ENCODE measurements at regions not wholly inside any gene's neighbourhood (a gene's known extent, or its start where the extent isn't known, plus 50 kb on each side); places are given as distances from the start of the nearest gene placed in this dataset.

DNA sequence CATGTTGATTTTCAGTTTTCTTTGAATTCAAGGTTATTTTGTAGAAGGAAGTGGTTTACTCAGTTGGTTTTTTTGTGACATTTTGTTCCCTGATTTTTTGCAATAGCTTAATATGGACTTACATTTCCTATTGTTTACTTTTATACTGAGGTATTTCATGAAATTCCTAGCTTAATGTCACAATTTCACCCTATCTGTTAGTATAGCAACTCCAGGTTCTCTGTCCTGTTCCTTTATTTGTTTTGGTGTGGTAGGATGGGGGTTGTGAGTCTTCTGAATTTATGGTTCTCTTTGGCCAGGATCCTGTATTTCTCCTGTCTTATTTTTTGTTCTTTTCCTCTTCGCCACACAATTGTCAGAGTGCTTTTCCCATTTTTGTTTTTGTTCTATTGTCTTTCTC, 523.4 kb upstream of the ARRDC3 start:
- no peak for DNase-seq (ENCODE audit: low read depth in 1 of 2, low spot score in 1 of 2)

GRCh38 chr5:91906027-91906426, 522.9 kb upstream of the ARRDC3 start:
- DNase-seq (ENCODE audit: low read depth in 1 of 2, low spot score in 1 of 2): no peak
- TF ChIP-seq REST (IDR thresholded peaks at IDR 0.05; ENCODE audit: insufficient replicate concordance, low read depth): no peak
- TF ChIP-seq CTCF (IDR thresholded peaks at IDR 0.05; ENCODE audit: insufficient read depth, low read length): no peak
- no peak for TF ChIP-seq GABPA (IDR thresholded peaks at IDR 0.05; ENCODE audit: low read depth)
- no peak for TF ChIP-seq POLR2AphosphoS5 (IDR thresholded peaks at IDR 0.05; ENCODE audit: low read depth)
- no peak for TF ChIP-seq SPI1 (IDR thresholded peaks at IDR 0.05; ENCODE audit: borderline replicate concordance, low read depth)
- Histone ChIP-seq H3K27me3 (ENCODE audit: insufficient read depth, poor library complexity, severe bottlenecking) (no peaks in the 10 kb centered on the region), H3K27ac (replicated peaks) (no peak overlapping the region), H3K4me3 (replicated peaks; ENCODE audit: insufficient read depth, low read length) (no peak overlapping the region)

More for the DNA sequence above, 523.4 kb upstream of the ARRDC3 start:
- no peaks in the 10 kb centered on the region for H3K27me3 ChIP-seq (ENCODE audit: insufficient read depth, poor library complexity, severe bottlenecking)
- H3K27ac ChIP-seq (replicated peaks): no peak overlapping the region
- TF ChIP-seq CTCF (IDR thresholded peaks at IDR 0.05; ENCODE audit: insufficient read depth, low read length) (no peak), GABPA (IDR thresholded peaks at IDR 0.05; ENCODE audit: low read depth) (no peak), SPI1 (IDR thresholded peaks at IDR 0.05; ENCODE audit: borderline replicate concordance, low read depth) (no peak), REST (IDR thresholded peaks at IDR 0.05; ENCODE audit: insufficient replicate concordance, low read depth) (no peak), POLR2AphosphoS5 (IDR thresholded peaks at IDR 0.05; ENCODE audit: low read depth) (no peak)
- no peak overlapping the region for H3K4me3 ChIP-seq (replicated peaks; ENCODE audit: insufficient read depth, low read length)

GRCh38 chr5:91898898-91899297, 515.8 kb upstream of the ARRDC3 start:
- no peak overlapping the region for H3K27ac ChIP-seq (replicated peaks)
- H3K27me3 ChIP-seq (ENCODE audit: insufficient read depth, poor library complexity, severe bottlenecking): no peaks in the 10 kb centered on the region
- no peak for DNase-seq (ENCODE audit: low read depth in 1 of 2, low spot score in 1 of 2)
- TF ChIP-seq SPI1 (IDR thresholded peaks at IDR 0.05; ENCODE audit: borderline replicate concordance, low read depth): no peak
- no peak for TF ChIP-seq REST (IDR thresholded peaks at IDR 0.05; ENCODE audit: insufficient replicate concordance, low read depth)
- no peak for TF ChIP-seq POLR2AphosphoS5 (IDR thresholded peaks at IDR 0.05; ENCODE audit: low read depth)
- no peak overlapping the region for H3K4me3 ChIP-seq (replicated peaks; ENCODE audit: insufficient read depth, low read length)

Data from HL-60 (cell line).